ENCODE measurements at regions not wholly inside any gene's neighbourhood (a gene's known extent, or its start where the extent isn't known, plus 50 kb on each side); places are given as distances from the start of the nearest gene placed in this dataset.
"Not testable (repeated sequence)": the region's sequence is repeated elsewhere in the genome, so short reads cannot be mapped to it uniquely, and the experiment has no call there.

GRCh38 chr6:18640754-18641153, 253.6 kb downstream of the RNF144B start:
- Mint-ChIP-seq H3K9me3 (peaks cover 6% of the 10 kb centered on the region), H3K27me3 (peaks cover 10% of the 10 kb centered on the region), H3K36me3 (ENCODE audit: low read depth) (no peaks in the 10 kb centered on the region), H3K4me3 (no peak overlapping the region), H3K27ac (no peak overlapping the region), H3K4me1 (ENCODE audit: low read depth) (no peaks in the 10 kb centered on the region)
- no peak for ATAC-seq (ENCODE audit: poor library complexity)
- Histone ChIP-seq H3K27ac (ENCODE audit: low read depth in 1 of 2, low read length in 2 of 2) (no peak overlapping the region), H3K27me3 (ENCODE audit: control insufficient read depth in 1 of 2, insufficient read depth in 2 of 2, low read length in 2 of 2) (peaks cover 0 to 3% of the 10 kb centered on the region in 2 experiments), H3K9me3 (ENCODE audit: control insufficient read depth in 1 of 2, insufficient read depth in 1 of 2, low read length in 2 of 2) (no peaks in the 10 kb centered on the region), H3K36me3 (ENCODE audit: insufficient read depth, low read length) (no peaks in the 10 kb centered on the region), H3K4me1 (ENCODE audit: insufficient read depth, low read length) (no peaks in the 10 kb centered on the region), H3K4me3 (ENCODE audit: low read length) (no peak overlapping the region)
- DNase-seq: no peak
- intact Hi-C loops (cut with DNase I, micrococcal nuclease): no loop called here
- ChIA-PET POLR2A (no interaction called here), CTCF (no interaction called here)
- TF ChIP-seq CTCF (IDR thresholded peaks at IDR 0.05): no peak

GRCh38 chr6:18654821-18655220, 267.7 kb downstream of the RNF144B start:
- H3K4me1 Mint-ChIP-seq (ENCODE audit: low read depth): no peaks in the 10 kb centered on the region
- intact Hi-C loops (cut with DNase I, micrococcal nuclease): no loop called here
- peaks cover 9% of the 10 kb centered on the region for H3K9me3 Mint-ChIP-seq
- no peaks in the 10 kb centered on the region for H3K27me3 Mint-ChIP-seq
- DNase-seq (no peak), ATAC-seq (ENCODE audit: poor library complexity) (no peak)
- Histone ChIP-seq H3K4me3 (ENCODE audit: low read length) (no peak overlapping the region), H3K4me1 (ENCODE audit: insufficient read depth, low read length) (no peaks in the 10 kb centered on the region), H3K27me3 (ENCODE audit: control insufficient read depth in 1 of 2, insufficient read depth in 2 of 2, low read length in 2 of 2) (no peaks in the 10 kb centered on the region), H3K27ac (ENCODE audit: low read depth in 1 of 2, low read length in 2 of 2) (no peak overlapping the region), H3K9me3 (ENCODE audit: control insufficient read depth in 1 of 2, insufficient read depth in 1 of 2, low read length in 2 of 2) (peaks cover 0 to 9% of the 10 kb centered on the region in 2 experiments), H3K36me3 (ENCODE audit: insufficient read depth, low read length) (no peaks in the 10 kb centered on the region)
- CTCF ChIA-PET: no interaction called here
- POLR2A ChIA-PET: no interaction called here
- no peak for TF ChIP-seq CTCF (IDR thresholded peaks at IDR 0.05)
- no peak overlapping the region for H3K4me3 Mint-ChIP-seq
- H3K27ac Mint-ChIP-seq: no peak overlapping the region
- H3K36me3 Mint-ChIP-seq (ENCODE audit: low read depth): no peaks in the 10 kb centered on the region

GRCh38 chr6:18656506-18656905, 269.4 kb downstream of the RNF144B start:
- Histone ChIP-seq H3K27ac (ENCODE audit: low read depth in 1 of 2, low read length in 2 of 2) (no peak overlapping the region), H3K9me3 (ENCODE audit: control insufficient read depth in 1 of 2, insufficient read depth in 1 of 2, low read length in 2 of 2) (peaks cover 0 to 9% of the 10 kb centered on the region in 2 experiments), H3K4me1 (ENCODE audit: insufficient read depth, low read length) (no peaks in the 10 kb centered on the region), H3K36me3 (ENCODE audit: insufficient read depth, low read length) (no peaks in the 10 kb centered on the region), H3K27me3 (ENCODE audit: control insufficient read depth in 1 of 2, insufficient read depth in 2 of 2, low read length in 2 of 2) (no peaks in the 10 kb centered on the region), H3K4me3 (ENCODE audit: low read length) (no peak overlapping the region)
- POLR2A ChIA-PET: no interaction called here
- no peak for DNase-seq
- intact Hi-C loops (cut with DNase I, micrococcal nuclease): no loop called here
- Mint-ChIP-seq H3K27ac (no peak overlapping the region), H3K4me1 (ENCODE audit: low read depth) (no peaks in the 10 kb centered on the region), H3K9me3 (peaks cover 11% of the 10 kb centered on the region), H3K27me3 (no peaks in the 10 kb centered on the region), H3K36me3 (ENCODE audit: low read depth) (no peaks in the 10 kb centered on the region), H3K4me3 (no peak overlapping the region)
- CTCF ChIA-PET: no interaction called here
- no peak for TF ChIP-seq CTCF (IDR thresholded peaks at IDR 0.05)
- ATAC-seq (ENCODE audit: poor library complexity): no peak

GRCh38 chr6:18659994-18660393, 272.8 kb downstream of the RNF144B start:
- H3K36me3 ChIP-seq (ENCODE audit: insufficient read depth, low read length); DNase-seq; H3K27ac ChIP-seq (ENCODE audit: low read depth in 1 of 2, low read length in 2 of 2); H3K4me1 ChIP-seq (ENCODE audit: insufficient read depth, low read length); H3K4me3 Mint-ChIP-seq; H3K9me3 ChIP-seq (ENCODE audit: control insufficient read depth in 1 of 2, insufficient read depth in 1 of 2, low read length in 2 of 2); H3K27me3 ChIP-seq (ENCODE audit: control insufficient read depth in 1 of 2, insufficient read depth in 2 of 2, low read length in 2 of 2); intact Hi-C loops (cut with DNase I, micrococcal nuclease); POLR2A ChIA-PET; CTCF ChIA-PET; ATAC-seq (ENCODE audit: poor library complexity); H3K27me3 Mint-ChIP-seq; H3K4me1 Mint-ChIP-seq (ENCODE audit: low read depth); H3K27ac Mint-ChIP-seq; H3K4me3 ChIP-seq (ENCODE audit: low read length); H3K36me3 Mint-ChIP-seq (ENCODE audit: low read depth): not testable (repeated sequence)
- peaks cover 11% of the 10 kb centered on the region for H3K9me3 Mint-ChIP-seq

All from CD4-positive, alpha-beta T cell (primary cell).